K562 (cell line): ENCODE measurements at regions not wholly inside any gene's neighbourhood (a gene's known extent, or its start where the extent isn't known, plus 50 kb on each side); places are given as distances from the start of the nearest gene placed in this dataset.
A peak's percentile ranks its signal among the peaks of the same experiment; 100 is the strongest.

Experiments
- ARID1B ChIP-seq: fragments of 450-650 bp; IDR thresholded peaks from 2 replicates; pipeline ENCODE4 v1.6.1; 2016; ENCODE audit warnings: antibody characterized with exemption, mild to moderate bottlenecking, inconsistent platforms
- BDP1 ChIP-seq: IDR thresholded peaks from 3 replicates; pipeline ENCODE4 v1.6.1; 2011; ENCODE audit not compliant: insufficient read length, insufficient read depth
- CBFA2T3 ChIP-seq: fragments of 450-650 bp; IDR thresholded peaks from 2 replicates; pipeline ENCODE4 v1.6.1; 2017
- EZH2 ChIP-seq: IDR thresholded peaks from 2 replicates; pipeline ENCODE4 v1.6.1; 2012; ENCODE audit warnings: low read depth, mild to moderate bottlenecking, inconsistent platforms, low read length, borderline replicate concordance
- KDM1A ChIP-seq, 2 experiments: fragments of 450-650 bp; IDR thresholded peaks; 2 replicates each; pipeline ENCODE4 v1.6.1; 2016; ENCODE audit warnings: mild to moderate bottlenecking in 2 of 2
- NFE2 ChIP-seq: IDR thresholded peaks from 2 replicates; pipeline ENCODE4 v1.6.1; 2014; ENCODE audit warnings: antibody characterized with exemption, low read depth
- PML ChIP-seq: IDR thresholded peaks from 2 replicates; pipeline ENCODE4 v1.6.1; 2012; ENCODE audit warnings: low read length, inconsistent platforms
- PTRF ChIP-seq: fragments of 450-650 bp; IDR thresholded peaks from 2 replicates; pipeline ENCODE4 v1.6.1; 2016; ENCODE audit warnings: mild to moderate bottlenecking, missing genetic modification characterization, missing compliant biosample characterization
- SMARCE1 ChIP-seq: fragments of 450-650 bp; IDR thresholded peaks from 2 replicates; pipeline ENCODE4 v1.7.1; 2016; ENCODE audit warnings: mild to moderate bottlenecking
- SMC3 ChIP-seq: conservative IDR thresholded peaks from 2 replicates; pipeline ENCODE4 v1.6.1; 2011; ENCODE audit warnings: low read depth, low read length, improper control_type of control experiment; ENCODE audit not compliant: insufficient read depth
- TOE1 ChIP-seq, 2 experiments: fragments of 450-650 bp in 1 of 2; sonication (generic) in 1 of 2; formaldehyde crosslinking in 1 of 2; IDR thresholded peaks; 2 replicates each; pipeline versions ENCODE4 v1.7.1 to v1.8.0; 2016 to 2022; ENCODE audit warnings: borderline replicate concordance in 2 of 2, mild to moderate bottlenecking in 2 of 2, antibody characterized with exemption in 1 of 2, inconsistent platforms in 1 of 2, low read depth in 1 of 2, missing genetic modification reagents in 1 of 2, moderate library complexity in 1 of 2
- ZFP30 ChIP-seq: fragments of 250-450 bp; sonication (Bioruptor Pico); IDR thresholded peaks from 2 replicates; pipeline ENCODE4 v1.8.0; 2022; ENCODE audit warnings: moderate library complexity, mild to moderate bottlenecking, inconsistent platforms, borderline replicate concordance
- ZNF780A ChIP-seq: fragments of 250-450 bp; sonication (Bioruptor Pico); IDR thresholded peaks from 2 replicates; pipeline ENCODE4 v1.5.0; 2021; ENCODE audit warnings: mild to moderate bottlenecking
- TF ChIP-seq, protein P1 (sequence below), 2 experiments: fragments of 450-650 bp in 1 of 2; sonication (generic) in 1 of 2; formaldehyde crosslinking in 1 of 2; IDR thresholded peaks; 2 replicates each; pipeline versions ENCODE4 v1.7.1 to v1.9.0; 2016 to 2022; ENCODE audit warnings: inconsistent platforms in 1 of 2, mild to moderate bottlenecking in 1 of 2, missing genetic modification reagents in 1 of 2
- TF ChIP-seq, protein P2 (sequence below): sonication (generic); formaldehyde crosslinking; IDR thresholded peaks from 2 replicates; pipeline ENCODE4 v1.8.1; 2023; ENCODE audit warnings: mild to moderate bottlenecking, missing genetic modification reagents
- TF ChIP-seq, protein P3 (sequence below): fragments of 200-800 bp; sonication (Bioruptor generic); IDR thresholded peaks from 2 replicates; pipeline ENCODE4 v1.6.1; 2017; ENCODE audit warnings: missing genetic modification characterization, missing compliant biosample characterization

DNA sequence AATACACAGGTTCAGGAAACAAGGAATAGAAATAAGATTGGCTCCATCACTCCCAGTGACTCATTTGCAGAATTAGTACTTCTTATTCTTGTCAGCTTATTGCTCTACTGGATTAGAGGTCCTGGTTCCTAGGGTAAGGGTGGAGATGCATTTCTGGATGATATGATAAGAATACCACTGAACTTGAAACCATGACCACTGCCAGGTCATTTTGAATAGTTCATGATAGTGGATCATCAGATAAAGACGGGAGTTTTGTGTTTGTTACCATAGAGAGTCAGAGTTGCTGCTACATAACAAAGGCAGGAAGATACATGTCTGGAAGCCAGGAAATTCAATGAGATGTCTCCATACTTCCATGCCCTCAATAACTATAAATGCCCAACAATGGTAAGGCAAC is 109.2 kb upstream of the FAT1 start (continued):
- TF ChIP-seq, protein P1, sequence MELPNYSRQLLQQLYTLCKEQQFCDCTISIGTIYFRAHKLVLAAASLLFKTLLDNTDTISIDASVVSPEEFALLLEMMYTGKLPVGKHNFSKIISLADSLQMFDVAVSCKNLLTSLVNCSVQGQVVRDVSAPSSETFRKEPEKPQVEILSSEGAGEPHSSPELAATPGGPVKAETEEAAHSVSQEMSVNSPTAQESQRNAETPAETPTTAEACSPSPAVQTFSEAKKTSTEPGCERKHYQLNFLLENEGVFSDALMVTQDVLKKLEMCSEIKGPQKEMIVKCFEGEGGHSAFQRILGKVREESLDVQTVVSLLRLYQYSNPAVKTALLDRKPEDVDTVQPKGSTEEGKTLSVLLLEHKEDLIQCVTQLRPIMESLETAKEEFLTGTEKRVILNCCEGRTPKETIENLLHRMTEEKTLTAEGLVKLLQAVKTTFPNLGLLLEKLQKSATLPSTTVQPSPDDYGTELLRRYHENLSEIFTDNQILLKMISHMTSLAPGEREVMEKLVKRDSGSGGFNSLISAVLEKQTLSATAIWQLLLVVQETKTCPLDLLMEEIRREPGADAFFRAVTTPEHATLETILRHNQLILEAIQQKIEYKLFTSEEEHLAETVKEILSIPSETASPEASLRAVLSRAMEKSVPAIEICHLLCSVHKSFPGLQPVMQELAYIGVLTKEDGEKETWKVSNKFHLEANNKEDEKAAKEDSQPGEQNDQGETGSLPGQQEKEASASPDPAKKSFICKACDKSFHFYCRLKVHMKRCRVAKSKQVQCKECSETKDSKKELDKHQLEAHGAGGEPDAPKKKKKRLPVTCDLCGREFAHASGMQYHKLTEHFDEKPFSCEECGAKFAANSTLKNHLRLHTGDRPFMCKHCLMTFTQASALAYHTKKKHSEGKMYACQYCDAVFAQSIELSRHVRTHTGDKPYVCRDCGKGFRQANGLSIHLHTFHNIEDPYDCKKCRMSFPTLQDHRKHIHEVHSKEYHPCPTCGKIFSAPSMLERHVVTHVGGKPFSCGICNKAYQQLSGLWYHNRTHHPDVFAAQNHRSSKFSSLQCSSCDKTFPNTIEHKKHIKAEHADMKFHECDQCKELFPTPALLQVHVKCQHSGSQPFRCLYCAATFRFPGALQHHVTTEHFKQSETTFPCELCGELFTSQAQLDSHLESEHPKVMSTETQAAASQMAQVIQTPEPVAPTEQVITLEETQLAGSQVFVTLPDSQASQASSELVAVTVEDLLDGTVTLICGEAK (IDR thresholded peaks at IDR 0.05): no peak
- TF ChIP-seq, protein P1 (CRISPR knock-in tag; IDR thresholded peaks at IDR 0.05): no peak
- TF ChIP-seq, protein P2, sequence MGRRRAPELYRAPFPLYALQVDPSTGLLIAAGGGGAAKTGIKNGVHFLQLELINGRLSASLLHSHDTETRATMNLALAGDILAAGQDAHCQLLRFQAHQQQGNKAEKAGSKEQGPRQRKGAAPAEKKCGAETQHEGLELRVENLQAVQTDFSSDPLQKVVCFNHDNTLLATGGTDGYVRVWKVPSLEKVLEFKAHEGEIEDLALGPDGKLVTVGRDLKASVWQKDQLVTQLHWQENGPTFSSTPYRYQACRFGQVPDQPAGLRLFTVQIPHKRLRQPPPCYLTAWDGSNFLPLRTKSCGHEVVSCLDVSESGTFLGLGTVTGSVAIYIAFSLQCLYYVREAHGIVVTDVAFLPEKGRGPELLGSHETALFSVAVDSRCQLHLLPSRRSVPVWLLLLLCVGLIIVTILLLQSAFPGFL (CRISPR knock-in tag): no peak
- TF ChIP-seq CBFA2T3 (peak; percentile 67), PTRF (no peak), PML (0 out of 2 replicates have a peak, but pooled peaks have one; percentile 47), BDP1 (no peak), ZNF780A (CRISPR knock-in tag) (no peak), SMC3 (no peak), TOE1 (IDR thresholded peaks at IDR 0.05; ENCODE audit: borderline replicate concordance) (no peak), TOE1 (CRISPR knock-in tag; IDR thresholded peaks at IDR 0.05; ENCODE audit: borderline replicate concordance, low read depth) (no peak), ZFP30 (CRISPR knock-in tag) (no peak), ARID1B (peak; percentile 69), SMARCE1 (peak; percentile 48; the same call in 1 of the 2 replicates), KDM1A (IDR thresholded peaks at IDR 0.05) (0 out of 4 replicates have a peak, but pooled peaks of 1 of the 2 experiments have one; percentile 7), EZH2 (no peak), NFE2 (peak; percentile 36; the same call in 1 of the 2 replicates)
- TF ChIP-seq, protein P3, sequence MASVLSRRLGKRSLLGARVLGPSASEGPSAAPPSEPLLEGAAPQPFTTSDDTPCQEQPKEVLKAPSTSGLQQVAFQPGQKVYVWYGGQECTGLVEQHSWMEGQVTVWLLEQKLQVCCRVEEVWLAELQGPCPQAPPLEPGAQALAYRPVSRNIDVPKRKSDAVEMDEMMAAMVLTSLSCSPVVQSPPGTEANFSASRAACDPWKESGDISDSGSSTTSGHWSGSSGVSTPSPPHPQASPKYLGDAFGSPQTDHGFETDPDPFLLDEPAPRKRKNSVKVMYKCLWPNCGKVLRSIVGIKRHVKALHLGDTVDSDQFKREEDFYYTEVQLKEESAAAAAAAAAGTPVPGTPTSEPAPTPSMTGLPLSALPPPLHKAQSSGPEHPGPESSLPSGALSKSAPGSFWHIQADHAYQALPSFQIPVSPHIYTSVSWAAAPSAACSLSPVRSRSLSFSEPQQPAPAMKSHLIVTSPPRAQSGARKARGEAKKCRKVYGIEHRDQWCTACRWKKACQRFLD (CRISPR knock-in tag): peak; percentile 38; the same call in 1 of the 2 replicates
